Prostate gland (tissue), 2 donors: ENCODE measurements at regions not wholly inside any gene's neighbourhood (a gene's known extent, or its start where the extent isn't known, plus 50 kb on each side); places are given as distances from the start of the nearest gene placed in this dataset.

ENCODE experiments used
- POLR2A ChIP-seq: fragments of 450-650 bp; IDR thresholded peaks from one replicate; pipeline ENCODE4 v1.6.1; 2016; ENCODE audit warnings: antibody characterized with exemption, mild to moderate bottlenecking
- POLR2AphosphoS5 ChIP-seq: sonication (generic); formaldehyde crosslinking; IDR thresholded peaks from one replicate; pipeline ENCODE4 v1.6.1; 2017; ENCODE audit warnings: antibody characterized with exemption
- TF ChIP-seq, protein P1 (sequence below), 4 experiments: fragments of 200-600 bp in 2 of 4; fragments of 450-650 bp in 2 of 4; sonication (generic) in 2 of 4; IDR thresholded peaks; 1 replicate in 3 of 4; 2 replicates in 1 of 4; pipeline ENCODE4 v1.5.1; 2016 to 2019; ENCODE audit warnings: antibody characterized with exemption in 4 of 4, mild to moderate bottlenecking in 2 of 4, moderate library complexity in 2 of 4

DNA sequence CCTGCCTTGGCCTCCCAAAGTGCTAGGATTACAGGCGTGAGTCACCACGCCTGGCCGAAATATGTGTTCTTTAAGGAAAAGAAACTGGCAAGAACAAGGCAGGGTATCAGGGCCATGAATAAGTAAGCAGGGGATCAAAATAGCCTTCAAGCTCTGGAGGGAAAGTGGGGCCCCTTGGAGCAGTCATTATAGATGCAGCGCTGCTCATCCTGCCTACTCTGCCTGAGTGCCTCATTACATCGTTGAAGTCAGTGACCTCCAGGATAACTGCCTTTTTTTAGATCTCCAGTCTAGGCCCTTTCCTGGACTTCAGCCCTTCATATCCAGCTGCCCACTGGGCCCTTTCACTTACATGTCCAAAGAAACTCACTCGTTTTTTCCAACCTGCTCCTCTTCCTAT lies 69.8 kb upstream of the PPM1B start:
- no peak for TF ChIP-seq POLR2AphosphoS5
- TF ChIP-seq, protein P1, sequence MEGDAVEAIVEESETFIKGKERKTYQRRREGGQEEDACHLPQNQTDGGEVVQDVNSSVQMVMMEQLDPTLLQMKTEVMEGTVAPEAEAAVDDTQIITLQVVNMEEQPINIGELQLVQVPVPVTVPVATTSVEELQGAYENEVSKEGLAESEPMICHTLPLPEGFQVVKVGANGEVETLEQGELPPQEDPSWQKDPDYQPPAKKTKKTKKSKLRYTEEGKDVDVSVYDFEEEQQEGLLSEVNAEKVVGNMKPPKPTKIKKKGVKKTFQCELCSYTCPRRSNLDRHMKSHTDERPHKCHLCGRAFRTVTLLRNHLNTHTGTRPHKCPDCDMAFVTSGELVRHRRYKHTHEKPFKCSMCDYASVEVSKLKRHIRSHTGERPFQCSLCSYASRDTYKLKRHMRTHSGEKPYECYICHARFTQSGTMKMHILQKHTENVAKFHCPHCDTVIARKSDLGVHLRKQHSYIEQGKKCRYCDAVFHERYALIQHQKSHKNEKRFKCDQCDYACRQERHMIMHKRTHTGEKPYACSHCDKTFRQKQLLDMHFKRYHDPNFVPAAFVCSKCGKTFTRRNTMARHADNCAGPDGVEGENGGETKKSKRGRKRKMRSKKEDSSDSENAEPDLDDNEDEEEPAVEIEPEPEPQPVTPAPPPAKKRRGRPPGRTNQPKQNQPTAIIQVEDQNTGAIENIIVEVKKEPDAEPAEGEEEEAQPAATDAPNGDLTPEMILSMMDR (IDR thresholded peaks at IDR 0.05), result no peak
- no peak for TF ChIP-seq POLR2A
